AG04450 (cell line): ENCODE measurements at regions not wholly inside any gene's neighbourhood (a gene's known extent, or its start where the extent isn't known, plus 50 kb on each side); places are given as distances from the start of the nearest gene placed in this dataset.
A peak's percentile ranks its signal among the peaks of the same experiment; 100 is the strongest.

ENCODE experiments used
- CTCF ChIA-PET: fragments of 300-600, 350-600 bp; formaldehyde crosslinking; extraction: SDS; loops from one replicate; lab custom pipeline; 2022; ENCODE audit warnings: antibody characterized with exemption, inconsistent platforms; lab: Charles Lee
- POLR2A ChIA-PET: fragments of 350-600 bp; formaldehyde crosslinking; extraction: SDS; loops from one replicate; lab custom pipeline; 2021; ENCODE audit warnings: antibody characterized with exemption, inconsistent platforms; lab: Yijun Ruan, JAX
- DNase-seq: peaks from one replicate; pipeline ENCODE4 v3.0.0-alpha.2; 2011; ENCODE audit warnings: low read depth, low spot score
- H3K27ac ChIP-seq: one replicate; pipeline ENCODE4 v1.5.1; 2012; ENCODE audit warnings: low read depth, low read length, control low read depth
- H3K27me3 ChIP-seq: one replicate; pipeline ENCODE4 v1.6.0; 2012; ENCODE audit warnings: low read length; ENCODE audit not compliant: control insufficient read depth, insufficient read depth
- H3K4me3 ChIP-seq: 2 replicates; pipeline ENCODE4 v1.5.1; 2011; ENCODE audit warnings: mild to moderate bottlenecking, low read depth, low read length, control low read depth
- H3K9me3 ChIP-seq: 2 replicates; pipeline ENCODE4 v1.5.1; 2012; ENCODE audit warnings: low read length; ENCODE audit not compliant: control insufficient read depth, insufficient read depth
- TF ChIP-seq, protein P1 (sequence below): IDR thresholded peaks from 2 replicates; pipeline ENCODE4 v1.5.1; 2011; ENCODE audit warnings: low read depth, low read length, control low read depth, inconsistent platforms

GRCh38 chr2:203808046-203808750, 59.4 kb upstream of the CTLA4 start:
- POLR2A ChIA-PET = interaction anchor here (0.5 to 1.1 kb wide), 6 partner anchors 13 to 631 kb away, joined by 3 to 4 read pairs (median 4); no protein-coding TSS in a partner anchor
- Histone ChIP-seq H3K4me3 (no peak overlapping the region), H3K9me3 (peaks cover 3% of the 10 kb centered on the region; the same call in 1 of the 2 replicates), H3K27me3 (no peaks in the 10 kb centered on the region), H3K27ac (peak overlapping the region; percentile 66)
- peak; percentile 85 for DNase-seq
- CTCF ChIA-PET = interaction anchor here (0.6 to 2.3 kb wide), 4 partner anchors 24 to 1660 kb away, joined by 5 to 8 read pairs (median 8); no protein-coding TSS in a partner anchor
- TF ChIP-seq, protein P1, sequence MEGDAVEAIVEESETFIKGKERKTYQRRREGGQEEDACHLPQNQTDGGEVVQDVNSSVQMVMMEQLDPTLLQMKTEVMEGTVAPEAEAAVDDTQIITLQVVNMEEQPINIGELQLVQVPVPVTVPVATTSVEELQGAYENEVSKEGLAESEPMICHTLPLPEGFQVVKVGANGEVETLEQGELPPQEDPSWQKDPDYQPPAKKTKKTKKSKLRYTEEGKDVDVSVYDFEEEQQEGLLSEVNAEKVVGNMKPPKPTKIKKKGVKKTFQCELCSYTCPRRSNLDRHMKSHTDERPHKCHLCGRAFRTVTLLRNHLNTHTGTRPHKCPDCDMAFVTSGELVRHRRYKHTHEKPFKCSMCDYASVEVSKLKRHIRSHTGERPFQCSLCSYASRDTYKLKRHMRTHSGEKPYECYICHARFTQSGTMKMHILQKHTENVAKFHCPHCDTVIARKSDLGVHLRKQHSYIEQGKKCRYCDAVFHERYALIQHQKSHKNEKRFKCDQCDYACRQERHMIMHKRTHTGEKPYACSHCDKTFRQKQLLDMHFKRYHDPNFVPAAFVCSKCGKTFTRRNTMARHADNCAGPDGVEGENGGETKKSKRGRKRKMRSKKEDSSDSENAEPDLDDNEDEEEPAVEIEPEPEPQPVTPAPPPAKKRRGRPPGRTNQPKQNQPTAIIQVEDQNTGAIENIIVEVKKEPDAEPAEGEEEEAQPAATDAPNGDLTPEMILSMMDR = no peak

- CTCF ChIA-PET = interaction anchor here (1.4 kb wide), 1 partner anchor 356 kb away, joined by 5 read pairs; no protein-coding TSS in a partner anchor
- TF ChIP-seq, protein P1 = no peak
- H3K9me3 ChIP-seq = peaks cover 3% of the 10 kb centered on the region; the same call in 1 of the 2 replicates
- H3K27me3 ChIP-seq = no peaks in the 10 kb centered on the region
- POLR2A ChIA-PET = no interaction called here
- H3K4me3 ChIP-seq = no peak overlapping the region
- DNase-seq = no peak
- peak overlapping the region; percentile 65 for H3K27ac ChIP-seq
These were observed 58.5 kb upstream of the CTLA4 start for GRCh38 chr2:203809084-203809521.

- no peak for DNase-seq
- Histone ChIP-seq H3K27me3 (no peaks in the 10 kb centered on the region), H3K9me3 (peaks cover 3% of the 10 kb centered on the region; the same call in 1 of the 2 replicates), H3K27ac (no peak overlapping the region), H3K4me3 (no peak overlapping the region)
- ChIA-PET CTCF (interaction anchor here (1.8 to 2.3 kb wide), 2 partner anchors 26 to 325 kb away, joined by 5 to 6 read pairs; no protein-coding TSS in a partner anchor), POLR2A (no interaction called here)
- TF ChIP-seq, protein P1 = no peak
These were observed 57.5 kb upstream of the CTLA4 start for GRCh38 chr2:203809991-203810510.

DNA sequence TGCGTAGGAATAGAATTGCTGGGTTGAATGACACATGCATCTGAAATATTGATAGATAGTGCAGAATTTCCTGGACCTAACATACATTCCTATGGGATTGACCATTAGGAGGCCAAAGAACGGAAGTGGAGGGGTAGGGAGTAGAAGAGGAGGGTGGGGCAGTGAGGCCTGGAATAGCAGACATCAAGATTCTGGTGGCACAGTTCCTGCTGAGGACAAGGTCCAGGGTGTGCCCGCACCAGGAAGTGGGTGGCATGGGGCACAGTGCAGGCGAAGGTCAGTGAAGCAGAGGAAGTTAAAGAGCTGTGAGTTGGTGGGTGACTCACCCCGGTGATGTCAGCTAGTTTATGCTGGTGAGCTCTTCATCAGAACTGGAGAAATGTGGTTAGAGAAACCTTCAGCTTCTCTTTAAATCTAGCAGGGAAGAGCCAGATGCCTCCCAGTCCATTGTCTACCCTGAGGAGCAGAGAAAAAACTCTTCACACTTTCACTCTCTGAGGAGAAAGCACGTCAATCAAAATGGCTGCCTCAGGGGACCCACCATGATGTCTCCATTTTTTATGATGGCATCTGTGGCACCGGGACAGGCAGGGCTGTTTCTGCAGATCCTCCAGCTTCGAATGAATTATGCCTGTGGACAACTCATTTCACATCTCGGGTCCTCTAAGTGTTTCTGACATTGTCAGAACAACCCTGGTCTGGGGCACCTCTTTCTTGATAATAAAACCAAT, 55.9 kb upstream of the CTLA4 start:
- Histone ChIP-seq H3K4me3 (no peak overlapping the region), H3K27me3 (no peaks in the 10 kb centered on the region), H3K9me3 (no peaks in the 10 kb centered on the region), H3K27ac (peak overlapping the region; percentile 86)
- peak; percentile 63 for DNase-seq
- ChIA-PET CTCF (interaction anchor here (0.6 to 2.3 kb wide), 4 partner anchors 28 to 587 kb away, joined by 3 to 6 read pairs (median 4); no protein-coding TSS in a partner anchor), POLR2A (interaction anchor here (0.9 kb wide), 2 partner anchors 28 to 276 kb away, joined by 3 to 5 read pairs; partner anchors contain the start of gene RAPH1)
- TF ChIP-seq, protein P1 = no peak
